HG02943 (cell line): ENCODE measurements at regions not wholly inside any gene's neighbourhood (a gene's known extent, or its start where the extent isn't known, plus 50 kb on each side); places are given as distances from the start of the nearest gene placed in this dataset.

Experiments
- ATAC-seq: cut with Tn5 transposase; IDR thresholded peaks from one replicate; pipeline ENCODE4 v1.9.1; 2021; ENCODE audit warnings: mild to moderate bottlenecking, low read depth, moderate library complexity; ENCODE audit not compliant: unreplicated experiment

GRCh38 chr18:39007031-39007902, 1441.7 kb upstream of the CELF4 start:
- ATAC-seq = no peak

GRCh38 chr18:38996056-38996455, 1430.5 kb upstream of the CELF4 start:
- no peak for ATAC-seq

- no peak for ATAC-seq
These were observed 1427.7 kb upstream of the CELF4 start for GRCh38 chr18:38993342-38993741.

DNA sequence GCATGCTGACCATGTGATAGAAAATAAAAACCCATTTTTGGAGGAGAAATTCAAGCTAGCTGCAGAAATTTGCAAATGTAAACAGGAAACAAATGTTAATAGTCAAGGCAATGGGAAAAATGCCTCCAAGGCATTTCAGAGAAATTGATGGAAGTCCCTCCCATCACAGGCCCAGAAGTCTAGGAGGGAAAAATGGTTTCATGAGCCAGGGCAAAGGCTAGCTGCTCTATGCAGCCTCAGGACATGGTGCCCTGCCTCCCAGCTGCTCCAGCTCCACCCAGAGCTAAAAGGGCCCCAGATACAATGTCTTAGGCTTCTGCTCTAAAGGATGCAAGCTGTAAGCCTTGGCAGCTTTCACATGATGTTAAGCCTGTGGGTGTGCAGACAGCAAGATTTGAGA, 1419.4 kb upstream of the CELF4 start:
- no peak for ATAC-seq

- ATAC-seq = no peak
These were observed 1416.5 kb upstream of the CELF4 start for GRCh38 chr18:38982072-38982471.

DNA sequence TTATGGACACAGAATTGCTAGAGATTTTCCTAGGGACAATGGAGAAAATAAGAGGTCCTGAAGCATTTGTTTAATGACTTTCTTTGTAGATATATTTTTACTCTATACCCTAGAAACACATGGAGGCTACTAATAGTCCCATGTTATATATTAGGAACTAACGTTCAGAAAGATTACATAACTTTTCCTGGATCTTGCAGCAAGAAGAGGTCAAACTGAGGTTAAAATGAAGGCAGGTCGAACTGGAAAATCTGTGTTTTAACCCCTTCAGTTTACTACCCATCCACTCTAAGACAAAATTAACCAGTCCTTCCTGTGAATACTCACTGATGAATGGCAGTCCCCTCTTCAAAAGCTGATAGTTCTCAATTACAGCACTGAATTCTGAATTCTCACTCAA, 1415.8 kb upstream of the CELF4 start:
- no peak for ATAC-seq

DNA sequence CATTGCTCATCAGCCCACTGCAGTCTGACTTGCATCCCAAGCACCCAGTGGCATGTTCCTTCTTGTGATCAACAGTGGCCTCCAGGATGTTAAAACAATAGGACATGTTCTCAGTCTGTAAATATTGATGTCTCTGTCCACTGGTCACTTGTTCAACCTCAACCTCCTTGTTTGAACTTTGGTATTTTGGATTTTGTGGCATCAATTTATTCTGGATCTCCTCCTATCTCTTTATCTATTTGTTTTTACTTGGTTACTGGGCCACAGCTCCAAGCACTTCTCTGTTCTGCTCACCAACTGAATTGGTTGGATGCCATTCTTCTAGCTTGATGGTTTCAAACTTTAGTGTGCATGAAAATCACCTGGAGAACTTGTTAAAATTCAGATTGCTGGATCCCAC, 1414.8 kb upstream of the CELF4 start:
- ATAC-seq = no peak

DNA sequence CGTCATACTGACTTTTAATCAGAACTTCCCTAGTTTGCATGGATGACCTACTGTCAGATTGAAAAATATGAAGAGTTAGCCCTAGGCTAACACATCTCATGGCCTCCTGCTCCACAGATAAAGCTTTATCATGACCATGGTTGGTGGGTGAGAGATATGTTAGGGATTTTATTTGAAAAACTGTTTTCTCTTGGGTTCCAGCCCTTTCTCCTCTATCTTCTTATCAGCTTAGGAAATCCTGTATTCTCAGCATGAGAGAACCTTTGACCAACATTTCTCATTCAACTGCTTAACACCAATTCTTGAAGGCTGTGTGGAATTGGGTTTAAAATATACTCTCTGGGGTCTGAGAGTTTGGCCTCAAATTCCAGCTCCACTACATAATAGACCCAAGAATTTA, 1407.0 kb upstream of the CELF4 start:
- ATAC-seq = no peak

- ATAC-seq = no peak
These were observed 1406.3 kb upstream of the CELF4 start for GRCh38 chr18:38971881-38972280.

DNA sequence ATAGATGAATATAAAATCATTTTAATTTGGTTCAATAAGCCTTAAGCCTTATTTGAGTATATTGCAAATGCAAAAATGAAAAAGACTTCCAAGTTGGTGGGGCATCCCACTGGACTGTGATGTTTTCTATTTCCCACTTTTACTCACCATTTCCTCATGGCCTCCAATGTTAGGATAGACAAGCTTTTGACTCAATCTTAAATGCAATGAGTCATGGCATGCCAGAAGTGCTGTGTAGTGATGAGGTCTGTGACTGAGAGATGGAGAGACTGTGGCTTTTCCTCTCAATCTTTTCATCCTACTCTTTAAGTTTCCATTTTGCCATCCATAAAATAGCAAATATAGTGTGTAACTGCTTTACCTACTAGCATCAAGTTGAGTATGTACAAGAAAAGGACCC, 1401.2 kb upstream of the CELF4 start:
- no peak for ATAC-seq

DNA sequence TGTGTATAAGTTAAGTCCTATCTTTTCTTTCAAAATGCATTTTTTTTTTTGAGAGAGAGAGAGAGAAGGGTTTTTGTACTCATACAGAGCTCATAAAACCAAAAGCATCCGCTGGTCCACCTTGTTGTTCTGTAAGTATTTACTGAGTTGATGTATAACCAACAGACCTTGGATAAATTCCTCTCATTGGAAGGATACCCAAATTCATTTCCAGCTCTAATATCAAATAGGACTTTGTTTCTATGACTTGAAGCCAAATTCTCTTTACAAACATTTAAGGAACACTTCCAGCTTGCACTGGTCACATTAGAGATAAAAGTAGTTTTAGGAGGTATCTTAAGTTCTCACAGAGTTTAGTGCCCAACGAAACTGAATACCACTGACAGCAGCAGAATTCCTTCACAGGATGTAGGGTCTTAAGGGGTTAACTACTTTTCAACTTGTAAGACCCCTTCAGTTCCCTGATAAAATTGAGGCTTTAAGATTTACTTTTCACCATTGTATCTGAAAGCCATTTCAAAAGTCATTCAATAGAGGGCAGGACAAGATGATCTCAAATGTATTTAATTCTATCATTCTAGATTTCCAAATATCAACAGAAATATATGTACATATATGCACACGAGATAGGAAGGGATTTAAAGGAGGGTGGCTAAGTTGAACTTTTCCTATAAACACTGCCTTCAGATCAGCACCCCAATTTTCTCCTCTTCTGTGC, 1398.5 kb upstream of the CELF4 start:
- no peak for ATAC-seq

DNA sequence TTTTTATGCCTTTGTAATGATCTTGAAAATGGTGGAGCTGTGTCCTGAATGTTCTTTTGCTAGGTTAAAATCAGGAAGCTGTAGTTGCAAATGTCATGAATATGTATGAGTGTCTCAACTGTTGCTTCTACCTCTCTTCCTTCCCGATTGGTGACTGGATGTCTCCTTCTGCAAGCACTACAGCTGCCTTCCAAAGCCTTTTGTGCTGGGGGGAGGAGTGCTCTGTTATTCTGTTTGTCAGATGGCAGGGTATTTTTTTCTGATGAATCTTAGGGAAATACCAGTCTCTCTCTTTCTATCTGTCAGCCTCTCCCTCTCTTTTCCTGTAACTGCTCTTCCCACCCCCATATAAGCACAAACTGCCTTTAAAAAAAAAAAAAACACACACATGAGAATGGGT, 1396.3 kb upstream of the CELF4 start:
- no peak for ATAC-seq

DNA sequence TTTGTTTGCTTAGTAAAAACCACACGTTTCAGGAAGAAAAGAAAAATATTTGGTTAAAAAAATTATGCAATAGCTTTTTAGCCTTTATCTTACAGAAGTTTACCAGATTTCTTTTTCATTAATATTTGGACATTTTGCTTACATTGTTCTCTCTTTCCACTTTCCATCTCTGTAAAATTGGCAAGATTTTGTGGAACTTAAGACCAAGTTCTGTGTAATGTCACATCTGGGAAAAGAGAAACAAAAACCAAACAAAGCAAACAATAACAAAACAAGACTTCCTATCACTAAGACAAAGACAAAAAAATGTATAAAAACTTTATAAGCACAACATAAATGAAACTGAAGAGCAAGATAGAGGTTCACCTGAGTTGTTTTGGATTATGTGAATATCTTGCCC, 1392.1 kb upstream of the CELF4 start:
- no peak for ATAC-seq

DNA sequence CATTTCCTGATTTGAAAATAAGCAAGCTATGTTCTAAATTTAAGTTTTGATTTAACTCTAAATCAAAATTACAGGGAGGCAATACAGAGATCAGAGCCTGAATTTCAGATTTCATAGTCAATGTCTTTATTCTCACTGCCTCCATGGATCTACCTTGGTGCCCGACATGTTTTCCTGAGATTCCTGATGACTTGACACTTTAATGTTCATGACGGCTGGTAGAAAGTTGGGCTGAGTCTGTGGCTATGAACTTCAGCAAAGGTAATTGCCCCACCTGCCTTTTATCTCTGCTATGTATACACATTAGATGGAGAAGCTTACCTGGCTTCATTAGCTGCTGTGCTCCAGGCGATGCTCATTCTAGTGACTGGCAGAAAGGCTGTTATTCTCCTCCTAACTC, 1390.5 kb upstream of the CELF4 start:
- no peak for ATAC-seq

DNA sequence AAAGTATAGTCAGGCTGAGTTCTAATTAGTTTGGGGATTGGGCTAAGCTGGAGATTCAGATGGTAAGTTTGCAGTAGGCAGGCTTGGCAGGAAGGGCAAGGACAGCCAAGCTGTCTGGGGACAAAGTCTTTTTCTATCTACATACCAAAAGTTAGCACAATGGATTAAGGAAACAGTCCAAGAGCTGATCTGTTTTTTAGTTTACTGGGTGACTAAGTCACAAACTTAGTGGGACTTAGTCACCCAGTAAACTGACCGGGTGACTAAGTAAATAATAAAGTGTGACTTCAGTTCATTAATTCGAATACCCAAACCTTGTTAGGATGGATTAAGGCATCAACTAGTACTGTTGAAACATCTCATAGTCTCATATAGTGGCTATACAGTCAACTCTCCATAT, 1386.0 kb upstream of the CELF4 start:
- ATAC-seq = no peak

DNA sequence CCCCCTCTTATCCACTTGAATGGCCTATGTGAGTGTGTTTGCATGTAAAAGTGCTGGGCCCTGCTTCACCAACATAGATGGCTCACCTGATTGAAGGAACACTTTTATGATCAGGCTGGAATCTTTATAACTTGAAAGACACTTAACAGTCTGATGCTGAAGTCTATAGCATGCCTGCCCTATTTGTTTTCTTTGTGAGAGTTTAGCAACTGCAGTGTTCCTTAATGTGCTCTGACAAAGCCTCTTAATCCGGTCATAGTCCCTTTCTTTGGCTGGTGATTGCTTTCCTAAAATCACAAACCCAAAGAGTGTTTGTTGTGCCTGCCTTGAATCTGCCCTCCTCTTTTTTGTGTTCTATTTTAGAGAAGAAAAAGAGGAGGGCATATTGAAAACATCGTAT, 1382.8 kb upstream of the CELF4 start:
- no peak for ATAC-seq

- ATAC-seq = no peak
These were observed 1378.9 kb upstream of the CELF4 start for GRCh38 chr18:38944446-38945024.

DNA sequence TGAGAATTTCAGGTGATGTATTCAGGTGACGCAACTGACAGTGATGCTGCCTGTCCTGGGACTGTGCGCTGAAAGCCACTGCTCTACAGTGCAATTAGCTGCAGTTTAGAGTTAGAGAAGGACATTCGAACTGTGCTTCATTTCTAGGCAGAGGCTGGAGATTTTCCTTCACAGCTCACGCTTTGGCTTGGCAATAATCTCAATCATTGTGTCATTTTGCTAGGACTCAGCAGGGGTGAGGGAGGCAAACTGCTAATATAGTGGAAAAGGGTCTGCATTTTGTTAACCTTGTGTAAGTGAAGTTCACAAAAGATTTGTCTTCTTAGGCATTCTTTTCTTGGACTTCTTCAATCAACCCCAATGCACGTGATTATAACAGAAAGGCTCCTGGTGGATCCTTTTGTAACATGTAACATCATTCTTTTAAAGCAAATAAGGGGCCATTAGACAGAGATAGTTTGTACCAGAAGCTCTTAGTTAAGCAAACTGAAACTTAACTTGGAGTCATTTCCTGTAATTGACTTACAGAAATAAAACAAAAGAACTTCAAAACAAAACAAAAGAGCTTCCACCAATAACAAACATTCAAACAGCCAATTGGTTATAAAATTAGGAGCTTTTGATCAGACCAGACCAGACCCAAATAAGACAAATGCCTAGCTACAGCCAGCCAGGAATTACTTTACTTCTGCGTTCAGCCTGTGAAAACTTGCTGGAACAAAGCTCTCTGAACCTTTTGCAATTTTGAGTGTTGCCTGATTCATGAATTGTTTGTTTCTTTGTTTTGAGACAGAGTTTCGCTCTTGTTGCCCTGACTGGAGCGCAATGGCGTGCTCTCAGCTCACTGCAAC, 1376.3 kb upstream of the CELF4 start:
- no peak for ATAC-seq

DNA sequence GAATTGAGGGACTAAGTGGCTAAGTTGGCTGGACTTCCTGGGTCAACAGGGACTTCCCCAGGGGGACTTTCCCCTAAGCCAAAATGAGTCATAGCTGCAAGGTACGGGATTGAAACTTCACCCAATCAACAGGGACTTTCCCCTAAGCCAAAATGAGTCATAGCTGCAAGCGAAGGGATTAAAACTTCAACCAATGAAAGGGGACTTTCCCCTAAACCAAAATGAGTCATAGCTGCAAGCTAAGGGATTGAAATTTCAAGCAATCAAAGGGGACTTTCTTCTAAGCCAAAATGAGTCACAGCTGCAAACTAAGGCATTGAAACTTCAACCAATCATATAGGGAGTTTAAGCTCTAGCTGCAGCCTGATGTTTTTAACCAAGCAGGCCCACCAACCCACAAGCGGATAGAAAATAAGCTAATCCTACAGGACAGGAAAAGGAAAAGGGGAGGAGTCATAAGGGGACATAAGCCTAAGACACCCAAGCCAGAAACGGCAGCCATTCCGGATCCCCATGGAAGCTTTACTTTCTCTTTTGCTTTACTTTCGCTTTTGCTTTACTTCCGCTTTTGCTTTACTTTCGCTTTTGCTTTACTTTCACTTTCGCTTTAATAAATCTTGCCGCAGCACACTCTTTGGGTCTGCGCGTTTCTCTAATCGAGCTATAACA, 1375.4 kb upstream of the CELF4 start:
- peak; percentile 82 for ATAC-seq

GRCh38 chr18:38940475-38940862, 1374.9 kb upstream of the CELF4 start:
- peak; percentile 28 for ATAC-seq
